Spinal cord (tissue), 9 donors: ENCODE measurements at regions not wholly inside any gene's neighbourhood (a gene's known extent, or its start where the extent isn't known, plus 50 kb on each side); places are given as distances from the start of the nearest gene placed in this dataset.
A peak's percentile ranks its signal among the peaks of the same experiment; 100 is the strongest.
"Not testable (repeated sequence)": the region's sequence is repeated elsewhere in the genome, so short reads cannot be mapped to it uniquely, and the experiment has no call there.

Source experiments
- DNase-seq, 6 donors: peaks; one replicate each; pipeline versions ENCODE4 v3.0.0 to v3.0.0-alpha.2; 2013 to 2015; ENCODE audit warnings: low spot score in 6 of 6, low read depth in 4 of 6
- H3K27ac ChIP-seq: one replicate; pipeline ENCODE4 v1.5.1; 2013; ENCODE audit warnings: low read depth, low read length, control low read depth
- H3K27me3 ChIP-seq: one replicate; pipeline ENCODE4 v1.6.1; 2013; ENCODE audit warnings: low read length; ENCODE audit not compliant: control insufficient read depth, insufficient read depth
- H3K36me3 ChIP-seq: one replicate; pipeline ENCODE4 v1.6.1; 2013; ENCODE audit warnings: low read length; ENCODE audit not compliant: control insufficient read depth, insufficient read depth
- H3K4me1 ChIP-seq: one replicate; pipeline ENCODE4 v1.6.1; 2013; ENCODE audit warnings: low read length; ENCODE audit not compliant: control insufficient read depth, insufficient read depth
- H3K4me3 ChIP-seq: one replicate; pipeline ENCODE4 v1.5.1; 2013; ENCODE audit warnings: low read depth, low read length, control low read depth
- H3K9me3 ChIP-seq: one replicate; pipeline ENCODE4 v1.6.1; 2013; ENCODE audit warnings: low read length; ENCODE audit not compliant: control insufficient read depth, insufficient read depth
- WGBS: methylation state at CpG from one replicate; pipeline ENCODE4 v1.1.5; 2013; ENCODE audit warnings: missing lambda C conversion rate; ENCODE audit not compliant: insufficient coverage; 5-methylcytosine and 5-hydroxymethylcytosine counted together
- donor health status: healthy.

- Histone ChIP-seq H3K27ac (no peak overlapping the region), H3K27me3 (no peaks in the 10 kb centered on the region), H3K4me3 (no peak overlapping the region), H3K4me1 (no peaks in the 10 kb centered on the region), H3K9me3 (no peaks in the 10 kb centered on the region), H3K36me3 (no peaks in the 10 kb centered on the region)
- DNase-seq: no peak
- WGBS: no CpG with 5 or more reads among the region's 2 CpGs
Observed at GRCh38 chr9:73327149-73327548, 175.5 kb downstream of the ANXA1 start.

- H3K36me3 ChIP-seq, H3K9me3 ChIP-seq, H3K4me1 ChIP-seq, H3K27me3 ChIP-seq, H3K4me3 ChIP-seq, DNase-seq, H3K27ac ChIP-seq: not testable (repeated sequence)
- 100% methylated on average over 1 of the region's 2 CpGs for WGBS
Observed at GRCh38 chr9:73337182-73337581, 185.5 kb downstream of the ANXA1 start.

- no peak overlapping the region for H3K4me3 ChIP-seq
- no peaks in the 10 kb centered on the region for H3K27me3 ChIP-seq
- H3K27ac ChIP-seq: no peak overlapping the region
- no peaks in the 10 kb centered on the region for H3K9me3 ChIP-seq
- H3K36me3 ChIP-seq: no peaks in the 10 kb centered on the region
- no peak for DNase-seq
- H3K4me1 ChIP-seq: no peaks in the 10 kb centered on the region
- no CpG with 5 or more reads among the region's 3 CpGs for WGBS
Observed at GRCh38 chr9:73344060-73344459, 192.4 kb downstream of the ANXA1 start.

GRCh38 chr9:73347123-73347522 is 195.5 kb downstream of the ANXA1 start:
- DNase-seq: no peak

GRCh38 chr9:73347720-73348119 is 196.1 kb downstream of the ANXA1 start:
- WGBS: no CpG with 5 or more reads among the region's 1 CpG
- Histone ChIP-seq H3K36me3 (no peaks in the 10 kb centered on the region), H3K27ac (no peak overlapping the region)

More at GRCh38 chr9:73347123-73347522, 195.5 kb downstream of the ANXA1 start:
- 91% methylated on average over 3 of the region's 4 CpGs for WGBS
- no peaks in the 10 kb centered on the region for H3K36me3 ChIP-seq
- H3K27ac ChIP-seq: no peak overlapping the region
- no peak overlapping the region for H3K4me3 ChIP-seq
- no peaks in the 10 kb centered on the region for H3K27me3 ChIP-seq
- H3K9me3 ChIP-seq: no peaks in the 10 kb centered on the region
- H3K4me1 ChIP-seq: no peaks in the 10 kb centered on the region

GRCh38 chr9:73348471-73348870 is 196.8 kb downstream of the ANXA1 start:
- H3K4me1 ChIP-seq: no peaks in the 10 kb centered on the region
- no peaks in the 10 kb centered on the region for H3K27me3 ChIP-seq
- no peak overlapping the region for H3K4me3 ChIP-seq
- H3K36me3 ChIP-seq: no peaks in the 10 kb centered on the region
- H3K27ac ChIP-seq: no peak overlapping the region
- DNase-seq: no peak
- no peaks in the 10 kb centered on the region for H3K9me3 ChIP-seq

More at GRCh38 chr9:73347720-73348119, 196.1 kb downstream of the ANXA1 start:
- H3K9me3 ChIP-seq: no peaks in the 10 kb centered on the region
- no peak for DNase-seq
- no peak overlapping the region for H3K4me3 ChIP-seq
- H3K27me3 ChIP-seq: no peaks in the 10 kb centered on the region
- H3K4me1 ChIP-seq: no peaks in the 10 kb centered on the region

GRCh38 chr9:73349476-73349875 is 197.8 kb downstream of the ANXA1 start:
- no peak overlapping the region for H3K4me3 ChIP-seq
- no peak for DNase-seq
- no peaks in the 10 kb centered on the region for H3K36me3 ChIP-seq
- H3K4me1 ChIP-seq: no peaks in the 10 kb centered on the region
- H3K27ac ChIP-seq: no peak overlapping the region
- no peaks in the 10 kb centered on the region for H3K9me3 ChIP-seq
- H3K27me3 ChIP-seq: no peaks in the 10 kb centered on the region
- no CpG with 5 or more reads among the region's 2 CpGs for WGBS

- H3K36me3 ChIP-seq: no peaks in the 10 kb centered on the region
- no peaks in the 10 kb centered on the region for H3K9me3 ChIP-seq
- H3K27ac ChIP-seq: no peak overlapping the region
- no peaks in the 10 kb centered on the region for H3K4me1 ChIP-seq
- 63% methylated on average over 1 of the region's 3 CpGs for WGBS
- DNase-seq: peak in 1 of 6 donors; percentile 6
- H3K27me3 ChIP-seq: no peaks in the 10 kb centered on the region
- no peak overlapping the region for H3K4me3 ChIP-seq
Observed at GRCh38 chr9:73357607-73358006, 205.9 kb downstream of the ANXA1 start.

GRCh38 chr9:73370053-73370452 is 218.4 kb downstream of the ANXA1 start:
- peak in 1 of 6 donors; percentile 68 for DNase-seq
- no CpG with 5 or more reads among the region's 1 CpG for WGBS
- H3K27me3 ChIP-seq: no peaks in the 10 kb centered on the region
- H3K4me1 ChIP-seq: no peaks in the 10 kb centered on the region
- no peak overlapping the region for H3K27ac ChIP-seq
- H3K9me3 ChIP-seq: no peaks in the 10 kb centered on the region
- H3K4me3 ChIP-seq: no peak overlapping the region
- no peaks in the 10 kb centered on the region for H3K36me3 ChIP-seq

- no peak overlapping the region for H3K27ac ChIP-seq
- no CpG with 5 or more reads among the region's 2 CpGs for WGBS
- DNase-seq: no peak
- no peaks in the 10 kb centered on the region for H3K36me3 ChIP-seq
- H3K9me3 ChIP-seq: no peaks in the 10 kb centered on the region
- no peaks in the 10 kb centered on the region for H3K27me3 ChIP-seq
- H3K4me1 ChIP-seq: no peaks in the 10 kb centered on the region
- no peak overlapping the region for H3K4me3 ChIP-seq
Observed at GRCh38 chr9:73371801-73372200, 220.1 kb downstream of the ANXA1 start.
